SK-N-SH (cell line): ENCODE measurements at regions not wholly inside any gene's neighbourhood (a gene's known extent, or its start where the extent isn't known, plus 50 kb on each side); places are given as distances from the start of the nearest gene placed in this dataset.

Source experiments
- EP300 ChIP-seq, 2 experiments: IDR thresholded peaks; 2 replicates each; pipeline versions ENCODE4 v1.4.0 to v1.6.1; 2012; ENCODE audit warnings: borderline replicate concordance in 1 of 2, low read depth in 1 of 2, low read length in 1 of 2
- RCOR1 ChIP-seq: fragments of 150-350 bp; IDR thresholded peaks from 2 replicates; pipeline ENCODE4 v1.6.1; 2017; ENCODE audit warnings: antibody characterized with exemption, low read length
- SIN3A ChIP-seq: IDR thresholded peaks from 2 replicates; pipeline ENCODE4 v1.6.1; 2012; ENCODE audit warnings: low read depth, mild to moderate bottlenecking, low read length, moderate library complexity, borderline replicate concordance
- TAF1 ChIP-seq: IDR thresholded peaks from 2 replicates; pipeline ENCODE4 v1.6.1; 2012; ENCODE audit warnings: low read depth, mild to moderate bottlenecking, low read length, moderate library complexity, borderline replicate concordance
- USF1 ChIP-seq: IDR thresholded peaks from 2 replicates; pipeline ENCODE4 v1.4.0; 2012; ENCODE audit warnings: low read depth, borderline replicate concordance
- USF2 ChIP-seq: fragments of 150-350 bp; IDR thresholded peaks from 2 replicates; pipeline ENCODE4 v1.6.1; 2017; ENCODE audit warnings: antibody characterized with exemption, low read length, low read depth, borderline replicate concordance
- TF ChIP-seq, protein P1 (sequence below): fragments of 200-600 bp; sonication (generic); IDR thresholded peaks from 2 replicates; pipeline ENCODE4 v1.6.1; 2017; ENCODE audit warnings: antibody characterized with exemption, mild to moderate bottlenecking, moderate library complexity

DNA sequence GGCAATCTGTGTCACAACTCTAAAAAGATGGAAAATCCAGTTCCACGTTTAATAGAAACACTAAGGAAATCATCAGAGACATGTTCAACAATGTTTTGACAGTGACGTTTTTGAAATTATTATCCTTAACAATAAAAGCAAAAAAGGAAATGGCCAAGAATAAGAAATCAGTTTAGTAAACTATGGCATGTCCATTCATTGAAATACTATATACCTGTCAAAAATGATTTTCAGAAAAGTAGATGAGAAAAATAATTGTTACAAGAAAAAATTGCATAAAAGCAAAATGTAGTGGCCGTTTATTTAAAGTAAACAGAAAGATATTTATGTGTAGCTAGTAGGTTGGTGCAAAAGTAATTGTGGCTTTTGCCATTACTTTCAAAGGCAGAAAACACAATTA, 345.4 kb upstream of the NPSR1 start:
- TF ChIP-seq USF1 (no peak), SIN3A (no peak), TAF1 (no peak), EP300 (IDR thresholded peaks at IDR 0.05; ENCODE audit: borderline replicate concordance in 1 of 2, low read depth in 1 of 2, low read length in 1 of 2) (no peak), USF2 (no peak), RCOR1 (no peak)
- TF ChIP-seq, protein P1, sequence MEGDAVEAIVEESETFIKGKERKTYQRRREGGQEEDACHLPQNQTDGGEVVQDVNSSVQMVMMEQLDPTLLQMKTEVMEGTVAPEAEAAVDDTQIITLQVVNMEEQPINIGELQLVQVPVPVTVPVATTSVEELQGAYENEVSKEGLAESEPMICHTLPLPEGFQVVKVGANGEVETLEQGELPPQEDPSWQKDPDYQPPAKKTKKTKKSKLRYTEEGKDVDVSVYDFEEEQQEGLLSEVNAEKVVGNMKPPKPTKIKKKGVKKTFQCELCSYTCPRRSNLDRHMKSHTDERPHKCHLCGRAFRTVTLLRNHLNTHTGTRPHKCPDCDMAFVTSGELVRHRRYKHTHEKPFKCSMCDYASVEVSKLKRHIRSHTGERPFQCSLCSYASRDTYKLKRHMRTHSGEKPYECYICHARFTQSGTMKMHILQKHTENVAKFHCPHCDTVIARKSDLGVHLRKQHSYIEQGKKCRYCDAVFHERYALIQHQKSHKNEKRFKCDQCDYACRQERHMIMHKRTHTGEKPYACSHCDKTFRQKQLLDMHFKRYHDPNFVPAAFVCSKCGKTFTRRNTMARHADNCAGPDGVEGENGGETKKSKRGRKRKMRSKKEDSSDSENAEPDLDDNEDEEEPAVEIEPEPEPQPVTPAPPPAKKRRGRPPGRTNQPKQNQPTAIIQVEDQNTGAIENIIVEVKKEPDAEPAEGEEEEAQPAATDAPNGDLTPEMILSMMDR: no peak
